ENCODE measurements at regions not wholly inside any gene's neighbourhood (a gene's known extent, or its start where the extent isn't known, plus 50 kb on each side); places are given as distances from the start of the nearest gene placed in this dataset.

- 45 to 50% methylated on average over 10 of the region's 10 CpGs for WGBS, 2 donors
- Histone ChIP-seq H3K36me3 (ENCODE audit: control insufficient read depth in 2 of 2, insufficient read depth in 2 of 2, low read length in 1 of 2) (no peaks in the 10 kb centered on the region), H3K4me1 (ENCODE audit: control insufficient read depth in 2 of 2, insufficient read depth in 2 of 2, low read length in 1 of 2) (no peaks in the 10 kb centered on the region), H3K27me3 (ENCODE audit: control insufficient read depth in 1 of 2, insufficient read depth in 2 of 2, low read length in 2 of 2) (no peaks in the 10 kb centered on the region), H3K27ac (ENCODE audit: low read depth in 2 of 2, low read length in 1 of 2) (no peak overlapping the region), H3K9me3 (ENCODE audit: control insufficient read depth in 2 of 2, insufficient read depth in 1 of 2, low read depth in 1 of 2, low read length in 1 of 2) (no peaks in the 10 kb centered on the region), H3K4me3 (ENCODE audit: low read depth in 1 of 2, low read length in 2 of 2) (no peak overlapping the region)
Measured at GRCh38 chr13:72521940-72522661, 205.3 kb downstream of the MZT1 start.

- Histone ChIP-seq H3K27me3 (ENCODE audit: control insufficient read depth in 1 of 2, insufficient read depth in 2 of 2, low read length in 2 of 2) (no peaks in the 10 kb centered on the region), H3K36me3 (ENCODE audit: control insufficient read depth in 2 of 2, insufficient read depth in 2 of 2, low read length in 1 of 2) (no peaks in the 10 kb centered on the region), H3K9me3 (ENCODE audit: control insufficient read depth in 2 of 2, insufficient read depth in 1 of 2, low read depth in 1 of 2, low read length in 1 of 2) (no peaks in the 10 kb centered on the region), H3K27ac (ENCODE audit: low read depth in 2 of 2, low read length in 1 of 2) (no peak overlapping the region), H3K4me3 (ENCODE audit: low read depth in 1 of 2, low read length in 2 of 2) (no peak overlapping the region), H3K4me1 (ENCODE audit: control insufficient read depth in 2 of 2, insufficient read depth in 2 of 2, low read length in 1 of 2) (no peaks in the 10 kb centered on the region)
- 0% methylated on average over 1 of the region's 1 CpG for WGBS, 2 donors
Measured at GRCh38 chr13:72514146-72514545, 213.3 kb downstream of the MZT1 start.

- Histone ChIP-seq H3K9me3 (ENCODE audit: control insufficient read depth in 2 of 2, insufficient read depth in 1 of 2, low read depth in 1 of 2, low read length in 1 of 2) (no peaks in the 10 kb centered on the region), H3K4me1 (ENCODE audit: control insufficient read depth in 2 of 2, insufficient read depth in 2 of 2, low read length in 1 of 2) (no peaks in the 10 kb centered on the region), H3K27ac (ENCODE audit: low read depth in 2 of 2, low read length in 1 of 2) (no peak overlapping the region), H3K36me3 (ENCODE audit: control insufficient read depth in 2 of 2, insufficient read depth in 2 of 2, low read length in 1 of 2) (no peaks in the 10 kb centered on the region), H3K4me3 (ENCODE audit: low read depth in 1 of 2, low read length in 2 of 2) (no peak overlapping the region), H3K27me3 (ENCODE audit: control insufficient read depth in 1 of 2, insufficient read depth in 2 of 2, low read length in 2 of 2) (peaks cover 0 to 2% of the 10 kb centered on the region in 2 donors)
- WGBS, 2 donors = 69 to 75% methylated on average over 7 of the region's 7 CpGs
Measured at GRCh38 chr13:72508392-72508791, 219.0 kb downstream of the MZT1 start.

- 59 to 67% methylated on average over 9 of the region's 9 CpGs for WGBS, 2 donors
- H3K27me3 ChIP-seq (ENCODE audit: control insufficient read depth in 1 of 2, insufficient read depth in 2 of 2, low read length in 2 of 2) = peaks cover 0 to 2% of the 10 kb centered on the region in 2 donors
- no peak overlapping the region for H3K4me3 ChIP-seq (ENCODE audit: low read depth in 1 of 2, low read length in 2 of 2)
Measured at GRCh38 chr13:72507416-72508199, 219.8 kb downstream of the MZT1 start.

GRCh38 chr13:72506706-72507105, 220.7 kb downstream of the MZT1 start:
- Histone ChIP-seq H3K4me3 (ENCODE audit: low read depth in 1 of 2, low read length in 2 of 2) (no peak overlapping the region), H3K4me1 (ENCODE audit: control insufficient read depth in 2 of 2, insufficient read depth in 2 of 2, low read length in 1 of 2) (no peaks in the 10 kb centered on the region), H3K36me3 (ENCODE audit: control insufficient read depth in 2 of 2, insufficient read depth in 2 of 2, low read length in 1 of 2) (no peaks in the 10 kb centered on the region), H3K27me3 (ENCODE audit: control insufficient read depth in 1 of 2, insufficient read depth in 2 of 2, low read length in 2 of 2) (peaks cover 0 to 2% of the 10 kb centered on the region in 2 donors), H3K27ac (ENCODE audit: low read depth in 2 of 2, low read length in 1 of 2) (no peak overlapping the region), H3K9me3 (ENCODE audit: control insufficient read depth in 2 of 2, insufficient read depth in 1 of 2, low read depth in 1 of 2, low read length in 1 of 2) (no peaks in the 10 kb centered on the region)

More at GRCh38 chr13:72507416-72508199, 219.8 kb downstream of the MZT1 start:
- no peaks in the 10 kb centered on the region for H3K4me1 ChIP-seq (ENCODE audit: control insufficient read depth in 2 of 2, insufficient read depth in 2 of 2, low read length in 1 of 2)
- no peaks in the 10 kb centered on the region for H3K36me3 ChIP-seq (ENCODE audit: control insufficient read depth in 2 of 2, insufficient read depth in 2 of 2, low read length in 1 of 2)
- H3K27ac ChIP-seq (ENCODE audit: low read depth in 2 of 2, low read length in 1 of 2) = no peak overlapping the region
- no peaks in the 10 kb centered on the region for H3K9me3 ChIP-seq (ENCODE audit: control insufficient read depth in 2 of 2, insufficient read depth in 1 of 2, low read depth in 1 of 2, low read length in 1 of 2)

- Histone ChIP-seq H3K4me3 (ENCODE audit: low read depth in 1 of 2, low read length in 2 of 2) (no peak overlapping the region), H3K27me3 (ENCODE audit: control insufficient read depth in 1 of 2, insufficient read depth in 2 of 2, low read length in 2 of 2) (peaks cover 0 to 2% of the 10 kb centered on the region in 2 donors), H3K9me3 (ENCODE audit: control insufficient read depth in 2 of 2, insufficient read depth in 1 of 2, low read depth in 1 of 2, low read length in 1 of 2) (no peaks in the 10 kb centered on the region), H3K27ac (ENCODE audit: low read depth in 2 of 2, low read length in 1 of 2) (no peak overlapping the region), H3K4me1 (ENCODE audit: control insufficient read depth in 2 of 2, insufficient read depth in 2 of 2, low read length in 1 of 2) (no peaks in the 10 kb centered on the region), H3K36me3 (ENCODE audit: control insufficient read depth in 2 of 2, insufficient read depth in 2 of 2, low read length in 1 of 2) (no peaks in the 10 kb centered on the region)
Measured at GRCh38 chr13:72505376-72505775, 222.1 kb downstream of the MZT1 start.

GRCh38 chr13:72504131-72504841, 223.1 kb downstream of the MZT1 start:
- Histone ChIP-seq H3K4me1 (ENCODE audit: control insufficient read depth in 2 of 2, insufficient read depth in 2 of 2, low read length in 1 of 2) (no peaks in the 10 kb centered on the region), H3K9me3 (ENCODE audit: control insufficient read depth in 2 of 2, insufficient read depth in 1 of 2, low read depth in 1 of 2, low read length in 1 of 2) (no peaks in the 10 kb centered on the region), H3K27me3 (ENCODE audit: control insufficient read depth in 1 of 2, insufficient read depth in 2 of 2, low read length in 2 of 2) (peaks cover 0 to 2% of the 10 kb centered on the region in 2 donors), H3K36me3 (ENCODE audit: control insufficient read depth in 2 of 2, insufficient read depth in 2 of 2, low read length in 1 of 2) (no peaks in the 10 kb centered on the region), H3K27ac (ENCODE audit: low read depth in 2 of 2, low read length in 1 of 2) (no peak overlapping the region), H3K4me3 (ENCODE audit: low read depth in 1 of 2, low read length in 2 of 2) (no peak overlapping the region)
- 65 to 74% methylated on average over 5 of the region's 5 CpGs for WGBS, 2 donors

GRCh38 chr13:72500851-72501250, 226.6 kb downstream of the MZT1 start:
- H3K9me3 ChIP-seq (ENCODE audit: control insufficient read depth in 2 of 2, insufficient read depth in 1 of 2, low read depth in 1 of 2, low read length in 1 of 2) = no peaks in the 10 kb centered on the region
- no peak overlapping the region for H3K27ac ChIP-seq (ENCODE audit: low read depth in 2 of 2, low read length in 1 of 2)
- no peaks in the 10 kb centered on the region for H3K27me3 ChIP-seq (ENCODE audit: control insufficient read depth in 1 of 2, insufficient read depth in 2 of 2, low read length in 2 of 2)
- no peak overlapping the region for H3K4me3 ChIP-seq (ENCODE audit: low read depth in 1 of 2, low read length in 2 of 2)
- no peaks in the 10 kb centered on the region for H3K4me1 ChIP-seq (ENCODE audit: control insufficient read depth in 2 of 2, insufficient read depth in 2 of 2, low read length in 1 of 2)
- no peaks in the 10 kb centered on the region for H3K36me3 ChIP-seq (ENCODE audit: control insufficient read depth in 2 of 2, insufficient read depth in 2 of 2, low read length in 1 of 2)
- 69 to 77% methylated on average over 2 of the region's 2 CpGs for WGBS, 2 donors

- no peaks in the 10 kb centered on the region for H3K9me3 ChIP-seq (ENCODE audit: control insufficient read depth in 2 of 2, insufficient read depth in 1 of 2, low read depth in 1 of 2, low read length in 1 of 2)
- WGBS, 2 donors = 80 to 81% methylated on average over 4 of the region's 4 CpGs
Measured at GRCh38 chr13:72495681-72496080, 231.7 kb downstream of the MZT1 start.

More at GRCh38 chr13:72495681-72496080, 231.7 kb downstream of the MZT1 start:
- Histone ChIP-seq H3K4me1 (ENCODE audit: control insufficient read depth in 2 of 2, insufficient read depth in 2 of 2, low read length in 1 of 2) (no peaks in the 10 kb centered on the region), H3K4me3 (ENCODE audit: low read depth in 1 of 2, low read length in 2 of 2) (no peak overlapping the region), H3K27ac (ENCODE audit: low read depth in 2 of 2, low read length in 1 of 2) (no peak overlapping the region), H3K36me3 (ENCODE audit: control insufficient read depth in 2 of 2, insufficient read depth in 2 of 2, low read length in 1 of 2) (no peaks in the 10 kb centered on the region), H3K27me3 (ENCODE audit: control insufficient read depth in 1 of 2, insufficient read depth in 2 of 2, low read length in 2 of 2) (no peaks in the 10 kb centered on the region)
